ENCODE measurements at regions not wholly inside any gene's neighbourhood (a gene's known extent, or its start where the extent isn't known, plus 50 kb on each side); places are given as distances from the start of the nearest gene placed in this dataset.
"Not testable (repeated sequence)": the region's sequence is repeated elsewhere in the genome, so short reads cannot be mapped to it uniquely, and the experiment has no call there.

DNA sequence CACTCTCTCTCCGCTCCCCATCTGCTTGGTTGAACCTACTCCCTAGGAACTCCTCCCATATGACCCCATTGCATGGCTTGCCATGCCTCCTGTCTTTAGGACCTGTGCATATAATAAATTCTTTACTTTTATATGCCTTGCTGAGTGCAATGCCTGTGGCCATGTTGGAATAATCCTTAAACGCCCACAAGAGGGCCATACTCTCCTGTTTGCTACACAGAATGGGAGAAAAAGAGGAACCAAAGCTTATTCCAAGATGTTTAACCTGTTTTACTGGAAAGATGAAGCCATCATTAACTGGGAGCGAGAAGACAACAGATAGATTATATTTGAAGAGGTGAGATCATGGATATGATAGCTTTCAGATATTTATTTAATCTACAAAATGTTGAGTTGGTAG lies 1097.8 kb downstream of the NAALADL2 start:
- H3K4me3 ChIP-seq (ENCODE audit: low read depth, low read length) = no peak overlapping the region
- no peak for DNase-seq (ENCODE audit: low read depth)
- TF ChIP-seq, protein P1, sequence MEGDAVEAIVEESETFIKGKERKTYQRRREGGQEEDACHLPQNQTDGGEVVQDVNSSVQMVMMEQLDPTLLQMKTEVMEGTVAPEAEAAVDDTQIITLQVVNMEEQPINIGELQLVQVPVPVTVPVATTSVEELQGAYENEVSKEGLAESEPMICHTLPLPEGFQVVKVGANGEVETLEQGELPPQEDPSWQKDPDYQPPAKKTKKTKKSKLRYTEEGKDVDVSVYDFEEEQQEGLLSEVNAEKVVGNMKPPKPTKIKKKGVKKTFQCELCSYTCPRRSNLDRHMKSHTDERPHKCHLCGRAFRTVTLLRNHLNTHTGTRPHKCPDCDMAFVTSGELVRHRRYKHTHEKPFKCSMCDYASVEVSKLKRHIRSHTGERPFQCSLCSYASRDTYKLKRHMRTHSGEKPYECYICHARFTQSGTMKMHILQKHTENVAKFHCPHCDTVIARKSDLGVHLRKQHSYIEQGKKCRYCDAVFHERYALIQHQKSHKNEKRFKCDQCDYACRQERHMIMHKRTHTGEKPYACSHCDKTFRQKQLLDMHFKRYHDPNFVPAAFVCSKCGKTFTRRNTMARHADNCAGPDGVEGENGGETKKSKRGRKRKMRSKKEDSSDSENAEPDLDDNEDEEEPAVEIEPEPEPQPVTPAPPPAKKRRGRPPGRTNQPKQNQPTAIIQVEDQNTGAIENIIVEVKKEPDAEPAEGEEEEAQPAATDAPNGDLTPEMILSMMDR (IDR thresholded peaks at IDR 0.05; ENCODE audit: low read depth, low read length, missing control alignments) = no peak

DNA sequence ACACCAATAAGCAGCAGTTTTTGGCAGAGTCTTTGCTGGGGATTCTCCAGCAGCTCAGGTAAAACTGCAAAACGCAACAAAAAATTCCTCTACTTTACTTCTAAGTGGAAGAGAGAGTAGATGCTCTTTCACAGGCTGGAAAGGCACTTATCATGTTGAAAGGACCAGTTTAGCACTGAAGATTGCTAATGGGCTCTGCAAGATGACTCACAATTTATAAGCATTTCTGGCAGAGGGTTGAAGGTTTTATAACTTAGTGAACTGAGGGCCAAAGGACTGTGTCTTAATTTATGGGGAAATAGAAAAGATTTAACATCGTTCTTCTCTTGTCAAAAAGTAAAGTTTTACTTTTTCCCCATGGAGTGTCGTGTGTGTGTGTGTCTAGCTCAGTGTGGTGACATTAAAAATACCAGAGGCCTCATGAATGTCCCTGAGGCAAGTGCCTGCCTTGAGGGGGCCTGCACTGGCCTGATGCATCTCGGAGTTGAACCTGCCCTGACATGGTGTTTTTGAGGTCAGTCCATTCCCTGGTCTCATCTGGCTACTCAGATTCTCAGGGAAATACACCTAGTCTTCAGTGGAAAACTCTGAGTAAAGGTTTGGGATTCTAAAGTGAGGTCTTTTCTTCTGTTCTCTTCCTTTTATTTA lies 1092.0 kb downstream of the NAALADL2 start:
- DNase-seq (ENCODE audit: low read depth) = no peak
- TF ChIP-seq, protein P1 (IDR thresholded peaks at IDR 0.05; ENCODE audit: low read depth, low read length, missing control alignments) = no peak
- no peak overlapping the region for H3K4me3 ChIP-seq (ENCODE audit: low read depth, low read length)

DNA sequence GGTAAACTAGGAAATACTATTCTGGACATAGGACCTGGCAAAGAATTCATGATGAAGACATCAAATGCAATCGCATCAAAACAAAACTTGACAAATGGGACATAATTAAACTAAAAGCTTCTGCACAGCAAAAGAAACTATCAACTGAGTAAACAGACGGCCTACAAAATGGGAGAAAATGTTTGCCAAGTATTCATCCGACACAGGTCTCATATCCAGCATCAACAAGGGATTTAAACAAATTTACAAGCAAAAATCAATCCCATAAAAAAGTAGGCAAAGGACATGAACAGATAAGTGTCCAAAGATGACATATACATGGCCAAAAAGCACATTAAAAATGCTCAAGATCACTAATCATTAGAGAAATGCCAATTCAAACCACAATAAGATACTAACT lies 1088.9 kb downstream of the NAALADL2 start:
- no peak for DNase-seq (ENCODE audit: low read depth)
- TF ChIP-seq, protein P1 (IDR thresholded peaks at IDR 0.05; ENCODE audit: low read depth, low read length, missing control alignments) = no peak
- no peak overlapping the region for H3K4me3 ChIP-seq (ENCODE audit: low read depth, low read length)

DNA sequence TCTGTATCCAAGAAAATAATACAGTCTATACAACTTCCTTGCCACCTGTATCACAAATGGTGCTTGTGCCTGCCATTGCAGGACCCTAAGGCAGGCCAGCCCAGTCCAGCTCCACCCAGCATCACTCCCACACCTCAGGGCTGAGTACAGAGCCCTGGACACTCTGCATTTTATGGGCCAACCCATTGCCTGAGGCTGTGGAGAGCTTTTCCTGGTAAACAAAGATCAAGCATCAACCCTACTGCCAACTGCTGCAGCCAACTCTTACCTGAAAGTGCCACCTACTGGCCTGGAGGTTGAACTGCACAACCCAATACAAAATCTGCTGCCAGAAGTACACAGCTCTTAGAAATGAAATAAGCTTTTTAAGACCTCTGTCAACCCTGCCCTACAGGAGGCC lies 1082.2 kb downstream of the NAALADL2 start:
- TF ChIP-seq, protein P1 (IDR thresholded peaks at IDR 0.05; ENCODE audit: low read depth, low read length, missing control alignments) = peak; percentile 61
- no peak overlapping the region for H3K4me3 ChIP-seq (ENCODE audit: low read depth, low read length)
- DNase-seq (ENCODE audit: low read depth) = no peak

DNA sequence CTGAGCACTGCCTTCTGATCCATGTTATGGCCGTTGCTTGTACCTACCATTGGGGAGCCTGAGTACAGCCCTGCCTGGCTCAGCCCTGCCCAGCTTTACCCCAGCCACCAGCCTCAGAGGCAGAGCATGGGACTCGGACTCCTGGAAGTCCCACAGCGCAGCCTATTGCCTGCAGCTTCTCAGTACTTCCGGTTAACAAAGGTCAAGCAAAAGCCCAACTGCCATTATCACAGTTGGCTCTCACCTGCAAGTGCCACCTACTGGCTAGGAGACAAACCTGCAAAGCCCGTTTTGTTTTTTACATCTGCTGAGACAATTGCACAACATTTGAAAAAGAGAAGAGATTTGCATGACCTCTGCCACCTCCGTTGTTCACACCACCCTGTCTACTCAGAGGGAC lies 1081.7 kb downstream of the NAALADL2 start:
- TF ChIP-seq, protein P1 (IDR thresholded peaks at IDR 0.05; ENCODE audit: low read depth, low read length, missing control alignments) = peak; percentile 12
- no peak for DNase-seq (ENCODE audit: low read depth)
- H3K4me3 ChIP-seq (ENCODE audit: low read depth, low read length) = no peak overlapping the region

DNA sequence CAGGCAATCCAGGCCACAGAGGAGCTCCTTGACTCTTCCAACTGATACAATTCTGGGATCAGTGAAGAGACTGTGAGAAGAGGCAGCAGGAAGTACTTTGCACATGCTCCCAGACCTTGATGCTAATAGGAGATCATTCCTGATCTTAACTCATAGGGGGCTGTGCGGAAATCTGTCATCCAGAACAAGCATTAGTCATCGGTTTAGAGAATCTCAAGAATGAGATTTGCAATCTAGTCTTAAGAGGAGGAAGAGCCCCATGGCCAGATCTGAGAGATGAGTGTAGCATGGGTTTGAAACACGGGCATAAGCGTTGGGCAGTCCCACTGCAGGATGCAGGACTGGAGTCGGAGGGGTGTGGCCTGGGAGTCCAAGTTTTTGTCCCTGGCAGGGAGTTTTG lies 1081.1 kb downstream of the NAALADL2 start:
- DNase-seq (ENCODE audit: low read depth) = no peak

DNA sequence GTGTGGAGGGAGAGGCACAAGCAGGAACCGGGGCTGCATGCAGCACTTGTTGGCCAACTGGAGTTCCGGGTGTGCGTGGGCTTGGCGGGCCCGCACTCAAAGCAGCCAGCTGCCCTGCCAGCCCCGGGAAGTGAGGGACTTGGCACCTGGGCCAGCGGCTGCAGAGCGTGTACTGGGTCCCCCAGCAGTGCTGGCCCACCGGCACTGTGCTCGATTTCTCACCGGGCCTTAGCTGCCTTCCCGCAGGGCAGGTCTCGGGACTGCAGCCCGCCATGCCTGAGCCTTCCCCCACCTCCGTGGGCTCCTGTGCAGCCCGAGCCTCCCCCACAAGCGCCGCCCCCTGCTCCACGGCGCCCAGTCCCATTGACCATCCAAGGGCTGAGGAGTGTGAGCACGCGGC lies 1078.2 kb downstream of the NAALADL2 start:
- not testable (repeated sequence) for H3K4me3 ChIP-seq (ENCODE audit: low read depth, low read length); DNase-seq (ENCODE audit: low read depth)

More for the DNA sequence above, 1081.1 kb downstream of the NAALADL2 start:
- TF ChIP-seq, protein P1 (IDR thresholded peaks at IDR 0.05; ENCODE audit: low read depth, low read length, missing control alignments) = no peak
- no peak overlapping the region for H3K4me3 ChIP-seq (ENCODE audit: low read depth, low read length)

Data from GM12864 (cell line).